22Rv1 (cell line): ENCODE measurements at regions not wholly inside any gene's neighbourhood (a gene's known extent, or its start where the extent isn't known, plus 50 kb on each side); places are given as distances from the start of the nearest gene placed in this dataset.
"Not testable (repeated sequence)": the region's sequence is repeated elsewhere in the genome, so short reads cannot be mapped to it uniquely, and the experiment has no call there.

Experiments
- CTCF ChIP-seq: fragments of 450-650 bp; IDR thresholded peaks from 2 replicates; pipeline ENCODE4 v1.5.1; 2017; ENCODE audit warnings: mild to moderate bottlenecking
- ZFX ChIP-seq: fragments of 450-650 bp; IDR thresholded peaks from 2 replicates; pipeline ENCODE4 v1.6.1; 2017; ENCODE audit warnings: antibody characterized with exemption, borderline replicate concordance

- not testable (repeated sequence) for TF ChIP-seq CTCF, ZFX
These were observed 342.9 kb downstream of the ADGRD1 start for GRCh38 chr12:131296651-131297050.
